ENCODE measurements at regions not wholly inside any gene's neighbourhood (a gene's known extent, or its start where the extent isn't known, plus 50 kb on each side); places are given as distances from the start of the nearest gene placed in this dataset.

- no peak for DNase-seq (ENCODE audit: low spot score)
- in situ Hi-C loops (cut with MboI; ENCODE audit: low pct_unique_long_range_greater_than_20kb, low sequenced_read_pairs, unreplicated experiment): no loop called here
- TF ChIP-seq CTCF (IDR thresholded peaks at IDR 0.05; ENCODE audit: extremely low read depth, insufficient read depth, missing control alignments): no peak
Measured at GRCh38 chr5:164721116-164721515, 1215.7 kb downstream of the MAT2B start.

- in situ Hi-C loops (cut with MboI; ENCODE audit: low pct_unique_long_range_greater_than_20kb, low sequenced_read_pairs, unreplicated experiment): no loop called here
- TF ChIP-seq CTCF (IDR thresholded peaks at IDR 0.05; ENCODE audit: extremely low read depth, insufficient read depth, missing control alignments): no peak
- no peak for DNase-seq (ENCODE audit: low spot score)
Measured at GRCh38 chr5:164721656-164722055, 1216.2 kb downstream of the MAT2B start.

GRCh38 chr5:164722702-164723101 lies 1217.3 kb downstream of the MAT2B start:
- no peak for DNase-seq (ENCODE audit: low spot score)
- no peak for TF ChIP-seq CTCF (IDR thresholded peaks at IDR 0.05; ENCODE audit: extremely low read depth, insufficient read depth, missing control alignments)
- in situ Hi-C loops (cut with MboI; ENCODE audit: low pct_unique_long_range_greater_than_20kb, low sequenced_read_pairs, unreplicated experiment): no loop called here

- TF ChIP-seq CTCF (IDR thresholded peaks at IDR 0.05; ENCODE audit: extremely low read depth, insufficient read depth, missing control alignments): no peak
- DNase-seq (ENCODE audit: low spot score): no peak
- in situ Hi-C loops (cut with MboI; ENCODE audit: low pct_unique_long_range_greater_than_20kb, low sequenced_read_pairs, unreplicated experiment): no loop called here
Measured at GRCh38 chr5:164727012-164727411, 1221.6 kb downstream of the MAT2B start.

GRCh38 chr5:164728733-164729132 lies 1223.3 kb downstream of the MAT2B start:
- in situ Hi-C loops (cut with MboI; ENCODE audit: low pct_unique_long_range_greater_than_20kb, low sequenced_read_pairs, unreplicated experiment): no loop called here
- DNase-seq (ENCODE audit: low spot score): no peak
- TF ChIP-seq CTCF (IDR thresholded peaks at IDR 0.05; ENCODE audit: extremely low read depth, insufficient read depth, missing control alignments): no peak

GRCh38 chr5:164735334-164735733 lies 1229.9 kb downstream of the MAT2B start:
- DNase-seq (ENCODE audit: low spot score): no peak
- in situ Hi-C loops (cut with MboI; ENCODE audit: low pct_unique_long_range_greater_than_20kb, low sequenced_read_pairs, unreplicated experiment): no loop called here
- no peak for TF ChIP-seq CTCF (IDR thresholded peaks at IDR 0.05; ENCODE audit: extremely low read depth, insufficient read depth, missing control alignments)

GRCh38 chr5:164741376-164741775 lies 1236.0 kb downstream of the MAT2B start:
- in situ Hi-C loops (cut with MboI; ENCODE audit: low pct_unique_long_range_greater_than_20kb, low sequenced_read_pairs, unreplicated experiment): no loop called here
- TF ChIP-seq CTCF (IDR thresholded peaks at IDR 0.05; ENCODE audit: extremely low read depth, insufficient read depth, missing control alignments): no peak
- no peak for DNase-seq (ENCODE audit: low spot score)
